Mucosa of descending colon (tissue), 3 donors: ENCODE measurements at regions not wholly inside any gene's neighbourhood (a gene's known extent, or its start where the extent isn't known, plus 50 kb on each side); places are given as distances from the start of the nearest gene placed in this dataset.

ENCODE experiments used
- ATAC-seq: fragments of 200-7000 bp; cut with Tn5 transposase; one replicate; pipeline ENCODE4 v1.9.1; 2020; ENCODE audit warnings: mild to moderate bottlenecking, moderate library complexity
- DNase-seq, 3 donors: peaks; one replicate each; pipeline ENCODE4 v3.0.0-alpha.2; 2020
- H3K36me3 ChIP-seq: fragments of 200-600 bp; one replicate; pipeline ENCODE4 v1.8.0; 2021; ENCODE audit warnings: low read depth, mild to moderate bottlenecking
- H3K4me1 ChIP-seq: fragments of 200-600 bp; one replicate; pipeline ENCODE4 v1.8.0; 2021; ENCODE audit warnings: low read depth, mild to moderate bottlenecking
- H3K4me3 ChIP-seq: fragments of 200-600 bp; one replicate; pipeline ENCODE4 v1.8.0; 2021; ENCODE audit warnings: mild to moderate bottlenecking
- H3K9me3 ChIP-seq: fragments of 200-600 bp; one replicate; pipeline ENCODE4 v1.8.0; 2021; ENCODE audit warnings: mild to moderate bottlenecking
- CTCF ChIP-seq: fragments of 200-600 bp; IDR thresholded peaks from one replicate; pipeline ENCODE4 v1.8.0; 2022; ENCODE audit warnings: antibody characterized with exemption, mild to moderate bottlenecking
- intact Hi-C, 2 donors: fragments of 100-400 bp; cut with DNase I in 1 of 2; cut with micrococcal nuclease in 1 of 2; formaldehyde crosslinking; loops; one replicate each; pipeline versions ENCODE4 v1.11.0 to v1.11.1; 2022; cut with DNase I, micrococcal nuclease
- donor health status: DM: no; HTN: no; CAD: no; lungs with moderate emphysema.
- donor health status: DM: no; HTN: no; CAD: no.
- donor health status: DM: no; HTN: yes; CAD: no.

- TF ChIP-seq CTCF: no peak
- H3K4me3 ChIP-seq: no peak overlapping the region
- H3K9me3 ChIP-seq: no peaks in the 10 kb centered on the region
- H3K4me1 ChIP-seq: no peaks in the 10 kb centered on the region
- H3K36me3 ChIP-seq: no peaks in the 10 kb centered on the region
- DNase-seq (no peak), ATAC-seq (no peak)
- intact Hi-C loops: no loop called here
These were observed 296.7 kb upstream of the DPH6 start for GRCh38 chr15:35842631-35843030.

- no peaks in the 10 kb centered on the region for H3K36me3 ChIP-seq
- TF ChIP-seq CTCF: no peak
- no peaks in the 10 kb centered on the region for H3K4me1 ChIP-seq
- ATAC-seq (no peak), DNase-seq (no peak)
- H3K4me3 ChIP-seq: no peak overlapping the region
- intact Hi-C loops: no loop called here
- no peaks in the 10 kb centered on the region for H3K9me3 ChIP-seq
These were observed 297.5 kb upstream of the DPH6 start for GRCh38 chr15:35843498-35843897.

- no peak overlapping the region for H3K4me3 ChIP-seq
- H3K4me1 ChIP-seq: no peaks in the 10 kb centered on the region
- H3K9me3 ChIP-seq: no peaks in the 10 kb centered on the region
- ATAC-seq (no peak), DNase-seq (no peak)
- intact Hi-C loops: no loop called here
- TF ChIP-seq CTCF: no peak
- no peaks in the 10 kb centered on the region for H3K36me3 ChIP-seq
These were observed 304.3 kb upstream of the DPH6 start for GRCh38 chr15:35850284-35850683.

GRCh38 chr15:35851491-35851890 lies 305.5 kb upstream of the DPH6 start:
- TF ChIP-seq CTCF: no peak
- no peaks in the 10 kb centered on the region for H3K4me1 ChIP-seq
- H3K9me3 ChIP-seq: no peaks in the 10 kb centered on the region
- DNase-seq: no peak
- intact Hi-C loops: no loop called here
- no peaks in the 10 kb centered on the region for H3K36me3 ChIP-seq
- ATAC-seq: no peak
- H3K4me3 ChIP-seq: no peak overlapping the region

GRCh38 chr15:35852818-35853624 lies 307.1 kb upstream of the DPH6 start:
- no peak for TF ChIP-seq CTCF
- DNase-seq (no peak), ATAC-seq (no peak)
- intact Hi-C loops: no loop called here
- H3K36me3 ChIP-seq: no peaks in the 10 kb centered on the region
- H3K4me3 ChIP-seq: no peak overlapping the region
- H3K4me1 ChIP-seq: no peaks in the 10 kb centered on the region
- H3K9me3 ChIP-seq: no peaks in the 10 kb centered on the region
